ENCODE measurements at regions not wholly inside any gene's neighbourhood (a gene's known extent, or its start where the extent isn't known, plus 50 kb on each side); places are given as distances from the start of the nearest gene placed in this dataset.

DNA sequence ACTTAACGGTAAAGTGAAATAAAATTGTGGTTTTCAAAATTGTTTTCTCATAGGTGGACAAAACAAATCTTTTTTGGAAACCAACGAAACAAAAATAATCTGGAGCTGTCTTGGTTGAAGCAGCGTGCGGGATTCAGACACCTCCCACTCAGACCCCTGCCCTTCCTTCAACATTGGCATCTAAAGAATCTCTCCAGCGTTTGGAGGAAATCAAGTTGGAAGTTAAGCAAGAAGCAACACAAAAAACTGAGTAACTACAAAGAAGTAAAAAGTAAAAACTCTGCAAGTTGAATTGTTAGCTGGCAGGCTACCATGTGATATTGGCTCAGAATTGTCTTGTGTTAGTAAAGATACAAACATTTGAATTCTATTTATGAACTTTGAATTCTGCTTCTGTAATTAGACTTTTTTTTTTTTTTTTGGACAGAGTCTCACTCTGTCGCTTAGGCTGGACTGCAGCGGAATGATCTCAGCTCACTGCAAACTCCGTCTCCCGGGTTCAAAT lies 361.0 kb upstream of the PMFBP1 start:
- TF ChIP-seq CTCF (IDR thresholded peaks at IDR 0.05 in 8 of 11, conservative IDR thresholded peaks at IDR 0.05 in 3 of 11) (no peak), POLR2A (IDR thresholded peaks at IDR 0.05) (no peak)
